ENCODE measurements at regions not wholly inside any gene's neighbourhood (a gene's known extent, or its start where the extent isn't known, plus 50 kb on each side); places are given as distances from the start of the nearest gene placed in this dataset.

- H3K9me3 ChIP-seq (ENCODE audit: control insufficient read depth in 1 of 2, insufficient read depth in 1 of 2, low read length in 2 of 2), result peaks cover 0 to 3% of the 10 kb centered on the region in 2 experiments
- DNase-seq, result no peak
- intact Hi-C loops (cut with DNase I, micrococcal nuclease), result no loop called here
- Mint-ChIP-seq H3K9me3 (no peaks in the 10 kb centered on the region), H3K4me1 (ENCODE audit: low read depth) (no peaks in the 10 kb centered on the region), H3K27me3 (no peaks in the 10 kb centered on the region), H3K4me3 (no peak overlapping the region), H3K27ac (no peak overlapping the region), H3K36me3 (ENCODE audit: low read depth) (no peaks in the 10 kb centered on the region)
- H3K36me3 ChIP-seq (ENCODE audit: insufficient read depth, low read length), result no peaks in the 10 kb centered on the region
- no peak overlapping the region for H3K27ac ChIP-seq (ENCODE audit: low read depth in 1 of 2, low read length in 2 of 2)
- H3K4me3 ChIP-seq (ENCODE audit: low read length), result no peak overlapping the region
- TF ChIP-seq, protein P1, sequence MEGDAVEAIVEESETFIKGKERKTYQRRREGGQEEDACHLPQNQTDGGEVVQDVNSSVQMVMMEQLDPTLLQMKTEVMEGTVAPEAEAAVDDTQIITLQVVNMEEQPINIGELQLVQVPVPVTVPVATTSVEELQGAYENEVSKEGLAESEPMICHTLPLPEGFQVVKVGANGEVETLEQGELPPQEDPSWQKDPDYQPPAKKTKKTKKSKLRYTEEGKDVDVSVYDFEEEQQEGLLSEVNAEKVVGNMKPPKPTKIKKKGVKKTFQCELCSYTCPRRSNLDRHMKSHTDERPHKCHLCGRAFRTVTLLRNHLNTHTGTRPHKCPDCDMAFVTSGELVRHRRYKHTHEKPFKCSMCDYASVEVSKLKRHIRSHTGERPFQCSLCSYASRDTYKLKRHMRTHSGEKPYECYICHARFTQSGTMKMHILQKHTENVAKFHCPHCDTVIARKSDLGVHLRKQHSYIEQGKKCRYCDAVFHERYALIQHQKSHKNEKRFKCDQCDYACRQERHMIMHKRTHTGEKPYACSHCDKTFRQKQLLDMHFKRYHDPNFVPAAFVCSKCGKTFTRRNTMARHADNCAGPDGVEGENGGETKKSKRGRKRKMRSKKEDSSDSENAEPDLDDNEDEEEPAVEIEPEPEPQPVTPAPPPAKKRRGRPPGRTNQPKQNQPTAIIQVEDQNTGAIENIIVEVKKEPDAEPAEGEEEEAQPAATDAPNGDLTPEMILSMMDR (IDR thresholded peaks at IDR 0.05), result no peak
- ATAC-seq (ENCODE audit: poor library complexity), result no peak
- no peaks in the 10 kb centered on the region for H3K27me3 ChIP-seq (ENCODE audit: control insufficient read depth in 1 of 2, insufficient read depth in 2 of 2, low read length in 2 of 2)
- ChIA-PET POLR2A (no interaction called here), CTCF (no interaction called here)
- no peaks in the 10 kb centered on the region for H3K4me1 ChIP-seq (ENCODE audit: insufficient read depth, low read length)
Measured at GRCh38 chr1:81542196-81542595, 258.5 kb upstream of the ADGRL2 start.

- Histone ChIP-seq H3K27ac (ENCODE audit: low read depth in 1 of 2, low read length in 2 of 2) (no peak overlapping the region), H3K27me3 (ENCODE audit: control insufficient read depth in 1 of 2, insufficient read depth in 2 of 2, low read length in 2 of 2) (no peaks in the 10 kb centered on the region), H3K9me3 (ENCODE audit: control insufficient read depth in 1 of 2, insufficient read depth in 1 of 2, low read length in 2 of 2) (no peaks in the 10 kb centered on the region), H3K4me1 (ENCODE audit: insufficient read depth, low read length) (no peaks in the 10 kb centered on the region), H3K36me3 (ENCODE audit: insufficient read depth, low read length) (no peaks in the 10 kb centered on the region), H3K4me3 (ENCODE audit: low read length) (no peak overlapping the region)
- intact Hi-C loops (cut with DNase I, micrococcal nuclease), result no loop called here
- Mint-ChIP-seq H3K36me3 (ENCODE audit: low read depth) (no peaks in the 10 kb centered on the region), H3K27me3 (no peaks in the 10 kb centered on the region), H3K4me3 (no peak overlapping the region), H3K4me1 (ENCODE audit: low read depth) (no peaks in the 10 kb centered on the region), H3K9me3 (no peaks in the 10 kb centered on the region), H3K27ac (no peak overlapping the region)
- ChIA-PET CTCF (no interaction called here), POLR2A (no interaction called here)
- TF ChIP-seq, protein P1 (IDR thresholded peaks at IDR 0.05), result no peak
- DNase-seq, result no peak
- no peak for ATAC-seq (ENCODE audit: poor library complexity)
Measured at GRCh38 chr1:81540216-81540615, 260.5 kb upstream of the ADGRL2 start.

GRCh38 chr1:81529014-81529413 lies 271.7 kb upstream of the ADGRL2 start:
- no peak overlapping the region for H3K27ac ChIP-seq (ENCODE audit: low read depth in 1 of 2, low read length in 2 of 2)
- Mint-ChIP-seq H3K27ac (no peak overlapping the region), H3K36me3 (ENCODE audit: low read depth) (no peaks in the 10 kb centered on the region), H3K4me3 (no peak overlapping the region), H3K4me1 (ENCODE audit: low read depth) (no peaks in the 10 kb centered on the region), H3K9me3 (peaks cover 2% of the 10 kb centered on the region), H3K27me3 (no peaks in the 10 kb centered on the region)
- no peaks in the 10 kb centered on the region for H3K4me1 ChIP-seq (ENCODE audit: insufficient read depth, low read length)
- H3K4me3 ChIP-seq (ENCODE audit: low read length), result no peak overlapping the region
- no peak for ATAC-seq (ENCODE audit: poor library complexity)
- DNase-seq, result no peak
- CTCF ChIA-PET, result no interaction called here
- H3K9me3 ChIP-seq (ENCODE audit: control insufficient read depth in 1 of 2, insufficient read depth in 1 of 2, low read length in 2 of 2), result peaks cover 0 to 20% of the 10 kb centered on the region in 2 experiments
- TF ChIP-seq, protein P1 (IDR thresholded peaks at IDR 0.05), result no peak
- POLR2A ChIA-PET, result no interaction called here
- H3K36me3 ChIP-seq (ENCODE audit: insufficient read depth, low read length), result no peaks in the 10 kb centered on the region
- intact Hi-C loops (cut with DNase I, micrococcal nuclease), result no loop called here
- H3K27me3 ChIP-seq (ENCODE audit: control insufficient read depth in 1 of 2, insufficient read depth in 2 of 2, low read length in 2 of 2), result no peaks in the 10 kb centered on the region
